Mesothelial cell of epicardium (in vitro differentiated cells): ENCODE measurements at regions not wholly inside any gene's neighbourhood (a gene's known extent, or its start where the extent isn't known, plus 50 kb on each side); places are given as distances from the start of the nearest gene placed in this dataset.

Source experiments
- DNase-seq, 2 experiments: peaks; one replicate each; pipeline ENCODE4 v3.0.0; 2021; ENCODE audit warnings: low spot score in 2 of 2; ENCODE audit not compliant: unreplicated experiment in 2 of 2
- H3K27ac Mint-ChIP-seq: 2 replicates; pipeline ENCODE4 v1.8.0; 2021; ENCODE audit warnings: mixed read lengths
- H3K27me3 Mint-ChIP-seq: 2 replicates; pipeline ENCODE4 v1.8.0; 2021; ENCODE audit warnings: low read depth, mixed read lengths
- H3K36me3 Mint-ChIP-seq: 2 replicates; pipeline ENCODE4 v1.8.0; 2021; ENCODE audit warnings: mixed read lengths
- H3K4me1 Mint-ChIP-seq: 2 replicates; pipeline ENCODE4 v1.8.0; 2021; ENCODE audit warnings: mixed read lengths
- H3K4me3 Mint-ChIP-seq: 2 replicates; pipeline ENCODE4 v1.8.0; 2021; ENCODE audit warnings: mild to moderate bottlenecking, moderate library complexity, mixed read lengths
- H3K9me3 Mint-ChIP-seq: 2 replicates; pipeline ENCODE4 v1.8.0; 2021; ENCODE audit warnings: mixed read lengths
- CTCF ChIP-seq: fragments of 200-600 bp; sonication (generic); IDR thresholded peaks from one replicate; pipeline ENCODE4 v1.5.0; 2021; ENCODE audit warnings: antibody characterized with exemption; ENCODE audit not compliant: unreplicated experiment

- Mint-ChIP-seq H3K4me1 (peaks cover 19% of the 10 kb centered on the region), H3K4me3 (no peak overlapping the region), H3K36me3 (no peaks in the 10 kb centered on the region), H3K27me3 (no peaks in the 10 kb centered on the region), H3K27ac (no peak overlapping the region), H3K9me3 (peaks cover 15% of the 10 kb centered on the region)
- no peak for TF ChIP-seq CTCF
- DNase-seq, result no peak
Observed at GRCh38 chr7:46153951-46154787, 233.1 kb upstream of the IGFBP3 start.

- Mint-ChIP-seq H3K27ac (no peak overlapping the region), H3K4me1 (peaks cover 17% of the 10 kb centered on the region), H3K27me3 (no peaks in the 10 kb centered on the region), H3K36me3 (no peaks in the 10 kb centered on the region), H3K4me3 (no peak overlapping the region), H3K9me3 (peaks cover 18% of the 10 kb centered on the region)
- TF ChIP-seq CTCF, result no peak
- no peak for DNase-seq
Observed at GRCh38 chr7:46153583-46153950, 232.5 kb upstream of the IGFBP3 start.

- H3K27me3 Mint-ChIP-seq, result no peaks in the 10 kb centered on the region
- H3K27ac Mint-ChIP-seq, result no peak overlapping the region
- H3K36me3 Mint-ChIP-seq, result no peaks in the 10 kb centered on the region
- no peak for DNase-seq
- H3K4me1 Mint-ChIP-seq, result peaks cover 12% of the 10 kb centered on the region
- peaks cover 24% of the 10 kb centered on the region for H3K9me3 Mint-ChIP-seq
- TF ChIP-seq CTCF, result no peak
- no peak overlapping the region for H3K4me3 Mint-ChIP-seq
Observed at GRCh38 chr7:46152696-46153095, 231.6 kb upstream of the IGFBP3 start.

GRCh38 chr7:46150721-46151120 lies 229.6 kb upstream of the IGFBP3 start:
- no peaks in the 10 kb centered on the region for H3K27me3 Mint-ChIP-seq
- no peak overlapping the region for H3K4me3 Mint-ChIP-seq
- H3K27ac Mint-ChIP-seq, result peak overlapping the region; percentile 17

GRCh38 chr7:46150202-46150601 lies 229.1 kb upstream of the IGFBP3 start:
- no peak overlapping the region for H3K4me3 Mint-ChIP-seq
- H3K4me1 Mint-ChIP-seq, result peaks cover 20% of the 10 kb centered on the region
- TF ChIP-seq CTCF, result no peak
- H3K27ac Mint-ChIP-seq, result no peak overlapping the region
- DNase-seq, result no peak
- no peaks in the 10 kb centered on the region for H3K36me3 Mint-ChIP-seq
- H3K27me3 Mint-ChIP-seq, result no peaks in the 10 kb centered on the region
- peaks cover 16% of the 10 kb centered on the region for H3K9me3 Mint-ChIP-seq

More at GRCh38 chr7:46150721-46151120, 229.6 kb upstream of the IGFBP3 start:
- peaks cover 16% of the 10 kb centered on the region for H3K9me3 Mint-ChIP-seq
- no peaks in the 10 kb centered on the region for H3K36me3 Mint-ChIP-seq
- no peak for TF ChIP-seq CTCF
- no peak for DNase-seq
- peaks cover 15% of the 10 kb centered on the region for H3K4me1 Mint-ChIP-seq
